HG03571 (cell line): ENCODE measurements at regions not wholly inside any gene's neighbourhood (a gene's known extent, or its start where the extent isn't known, plus 50 kb on each side); places are given as distances from the start of the nearest gene placed in this dataset.

Experiments
- ATAC-seq: cut with Tn5 transposase; IDR thresholded peaks from one replicate; pipeline ENCODE4 v1.9.1; 2021; ENCODE audit not compliant: unreplicated experiment

DNA sequence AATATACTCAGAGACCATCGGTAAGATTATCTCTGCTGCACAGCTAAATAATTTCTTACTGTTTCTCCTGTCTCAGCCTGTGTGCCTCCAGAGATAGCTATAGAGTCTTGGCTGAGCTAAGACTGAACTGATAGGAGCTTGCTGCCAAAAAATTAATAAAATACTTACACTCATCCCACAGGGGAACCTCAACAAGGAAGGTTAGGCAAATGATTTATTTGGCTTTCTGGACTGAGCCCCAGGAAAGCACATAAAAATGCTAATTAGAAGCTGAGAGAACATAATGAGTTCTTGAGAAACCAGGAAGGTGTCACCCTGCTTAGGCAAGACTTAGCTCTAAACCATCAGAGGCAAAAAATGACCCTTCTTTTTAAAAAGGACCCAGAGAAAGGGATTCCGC lies 534.5 kb downstream of the TNS3 start:
- ATAC-seq: no peak

DNA sequence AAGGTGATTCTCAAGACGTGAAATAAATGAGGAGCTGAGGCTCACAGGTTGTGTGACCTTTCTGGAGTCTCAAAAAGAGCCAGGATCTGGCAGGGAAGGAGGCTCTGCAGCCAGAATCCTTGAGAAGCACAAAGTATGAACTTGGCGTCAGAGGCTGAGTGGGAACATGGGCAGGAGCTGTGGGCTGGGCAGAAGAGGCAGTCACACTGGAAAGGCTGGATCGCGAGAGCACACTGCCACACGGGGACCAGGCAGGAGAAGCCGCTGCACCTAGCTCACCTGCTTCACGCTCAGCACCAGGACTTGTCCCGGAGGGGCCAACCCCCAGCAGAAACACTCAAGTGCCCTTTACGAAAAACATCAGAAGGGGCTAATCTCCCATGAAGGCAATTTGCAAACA lies 535.0 kb downstream of the TNS3 start:
- ATAC-seq: no peak

DNA sequence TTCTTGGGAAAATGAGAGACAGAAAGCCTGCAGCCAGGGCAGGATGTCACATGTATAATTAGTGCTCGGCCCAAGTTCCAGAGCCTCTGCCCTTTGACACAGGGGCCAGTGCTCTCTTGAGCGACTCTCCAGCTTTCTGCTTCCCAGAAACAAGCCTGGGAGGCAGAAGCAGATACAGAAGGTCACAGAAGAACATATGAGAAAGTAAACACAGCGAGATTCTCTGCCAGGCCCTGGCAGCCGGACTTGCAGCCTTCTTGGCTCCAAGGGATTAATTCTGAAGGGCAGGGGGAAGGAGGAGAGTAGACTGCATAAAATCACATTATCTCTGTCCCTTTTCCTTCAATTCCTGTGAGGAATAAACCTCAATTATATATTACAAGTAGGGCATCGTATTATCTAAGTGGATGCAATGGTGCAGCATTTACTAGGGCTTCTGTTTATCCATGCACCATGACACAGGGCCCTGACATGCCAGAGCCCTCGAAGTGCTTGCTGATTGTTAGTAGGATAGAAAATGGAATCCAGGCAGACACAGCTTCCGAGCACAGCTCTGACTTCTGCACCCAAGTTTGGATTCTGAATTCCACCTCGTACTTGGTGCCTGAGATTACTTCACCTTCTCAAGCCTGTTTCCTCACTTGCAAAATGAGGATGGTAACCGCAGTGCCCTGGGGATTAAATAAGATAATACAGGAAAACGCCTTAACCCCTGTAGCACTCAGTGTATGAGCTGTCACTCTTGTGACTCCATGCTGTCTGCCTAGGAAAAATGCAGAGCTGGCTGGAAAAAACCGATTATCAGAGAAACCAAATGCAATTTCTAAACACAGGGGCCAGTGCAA lies 536.5 kb downstream of the TNS3 start:
- no peak for ATAC-seq

DNA sequence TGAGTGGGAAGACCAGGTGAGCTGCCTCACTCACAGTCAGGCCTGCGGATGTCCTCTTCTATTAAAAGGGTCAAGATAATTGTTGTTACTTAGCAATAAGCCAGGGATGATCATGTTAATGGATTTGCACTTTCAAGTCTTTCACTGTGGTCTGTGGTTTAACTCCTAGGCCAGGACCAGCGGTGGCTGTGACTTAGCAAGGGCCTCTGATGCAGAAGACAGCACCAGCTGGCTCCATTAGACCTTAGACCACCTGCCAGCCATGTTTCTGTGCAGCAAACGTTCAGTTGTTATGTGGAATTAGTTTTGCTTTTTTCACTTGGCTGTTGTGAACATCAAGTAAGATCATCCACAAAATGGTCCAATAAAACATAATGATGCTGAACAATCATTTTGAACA lies 537.3 kb downstream of the TNS3 start:
- ATAC-seq: no peak

DNA sequence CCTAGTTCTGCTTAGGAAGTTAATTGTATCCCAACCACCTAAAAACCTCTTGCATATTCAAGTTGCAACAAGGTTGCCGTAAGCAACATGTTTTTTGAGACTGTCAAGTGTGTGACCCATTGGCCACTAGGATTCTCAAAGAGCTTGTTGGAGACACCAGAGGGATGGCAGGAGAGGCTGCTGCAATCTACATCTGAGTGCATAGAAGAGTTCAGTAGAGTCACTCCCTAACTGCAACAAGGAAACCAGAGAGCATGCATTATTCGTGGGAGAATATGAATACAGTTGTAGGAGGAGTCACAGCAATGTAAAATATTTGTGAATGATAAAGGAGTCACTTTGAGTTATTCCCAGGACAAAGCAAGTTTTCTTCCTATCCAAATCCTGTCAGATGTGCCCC lies 538.6 kb downstream of the TNS3 start:
- ATAC-seq: no peak

DNA sequence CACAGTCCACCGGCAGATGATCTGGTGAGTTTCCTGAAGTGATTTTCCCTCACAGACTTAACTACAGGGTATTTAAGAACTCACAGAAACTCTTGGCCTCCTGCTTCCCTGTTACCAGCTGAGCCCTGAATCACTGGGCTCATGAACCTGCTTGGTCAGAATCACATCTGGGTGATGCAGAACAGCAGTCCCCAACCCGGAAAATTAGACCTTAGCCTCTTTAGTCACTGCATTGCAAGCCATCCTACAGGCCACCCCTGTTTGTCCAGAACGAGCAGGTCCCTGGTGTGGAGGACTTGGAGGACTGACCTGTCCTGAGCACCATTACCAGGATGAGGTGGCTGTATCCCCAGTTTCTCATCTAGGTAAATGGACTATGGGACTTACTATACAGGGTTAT lies 539.2 kb downstream of the TNS3 start:
- no peak for ATAC-seq

DNA sequence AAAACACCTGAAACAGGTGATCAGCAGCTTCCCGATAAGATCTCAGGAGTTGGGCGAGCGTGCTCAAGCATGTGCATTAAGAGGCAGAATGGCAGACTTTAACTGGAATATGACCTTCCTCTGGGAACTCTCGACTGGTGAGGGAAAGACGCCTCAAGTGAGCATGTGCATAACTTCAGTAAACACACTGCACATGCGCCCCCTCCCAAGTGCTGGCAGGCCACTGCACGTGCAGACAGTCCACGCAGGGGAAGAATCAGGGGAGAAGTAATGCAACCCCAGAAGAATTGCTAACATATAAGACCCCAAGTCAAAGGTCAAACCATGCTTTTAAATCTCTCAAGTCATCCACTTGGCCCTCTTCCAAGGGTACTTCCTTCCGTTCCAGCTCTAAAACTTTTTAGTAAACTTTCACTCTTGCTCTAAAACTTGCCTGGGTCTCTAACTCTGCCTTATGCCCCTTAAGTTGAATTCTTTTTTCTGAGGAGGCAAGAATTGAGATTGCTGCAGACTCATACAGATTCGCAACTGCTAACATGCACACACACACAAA lies 541.0 kb downstream of the TNS3 start:
- no peak for ATAC-seq

DNA sequence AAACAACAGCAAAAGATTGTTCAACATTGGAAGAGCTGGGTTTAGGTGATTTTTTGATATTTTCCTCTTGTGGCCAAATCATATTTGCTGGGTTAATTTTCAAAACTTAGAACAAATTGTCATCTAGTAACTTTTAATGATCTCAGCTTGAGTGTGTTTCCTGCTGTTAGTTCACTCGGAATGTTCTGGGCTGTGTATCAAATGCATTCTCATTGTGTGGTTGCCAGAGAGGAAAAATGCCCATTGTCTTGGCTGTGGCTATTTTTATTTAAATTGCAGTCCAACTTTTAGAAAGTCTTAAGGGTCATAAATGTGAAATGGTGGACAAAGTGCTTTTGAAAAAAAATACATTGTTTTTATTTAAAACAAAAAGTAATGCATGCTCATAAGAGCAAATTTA lies 542.0 kb downstream of the TNS3 start:
- ATAC-seq: no peak

DNA sequence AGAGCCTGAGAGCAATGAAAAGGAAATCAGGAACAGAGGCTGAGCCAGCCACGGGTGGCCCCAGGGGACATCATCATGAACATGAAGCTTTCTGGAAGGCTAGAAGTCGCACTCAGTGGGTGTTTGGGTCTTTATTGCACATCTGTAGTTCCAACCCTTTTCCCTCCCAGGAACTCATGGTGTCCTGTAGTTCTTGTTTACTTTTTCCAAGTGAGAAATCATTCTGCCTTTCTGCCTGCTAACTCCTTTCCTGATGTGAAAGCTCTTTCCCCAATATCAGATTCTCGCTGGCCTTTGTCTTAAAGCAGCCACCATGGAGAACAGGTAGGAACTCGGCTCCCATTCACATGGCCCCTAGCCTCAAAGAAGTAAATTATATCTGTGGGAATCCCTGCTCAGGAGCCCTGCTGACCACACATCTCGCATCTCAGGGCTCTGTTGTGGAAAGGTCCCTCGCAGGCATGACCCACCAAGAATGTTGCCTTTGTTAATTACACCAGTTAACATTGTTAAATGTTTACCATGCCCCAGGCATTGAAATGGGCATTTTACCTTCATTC lies 542.7 kb downstream of the TNS3 start:
- ATAC-seq: no peak

DNA sequence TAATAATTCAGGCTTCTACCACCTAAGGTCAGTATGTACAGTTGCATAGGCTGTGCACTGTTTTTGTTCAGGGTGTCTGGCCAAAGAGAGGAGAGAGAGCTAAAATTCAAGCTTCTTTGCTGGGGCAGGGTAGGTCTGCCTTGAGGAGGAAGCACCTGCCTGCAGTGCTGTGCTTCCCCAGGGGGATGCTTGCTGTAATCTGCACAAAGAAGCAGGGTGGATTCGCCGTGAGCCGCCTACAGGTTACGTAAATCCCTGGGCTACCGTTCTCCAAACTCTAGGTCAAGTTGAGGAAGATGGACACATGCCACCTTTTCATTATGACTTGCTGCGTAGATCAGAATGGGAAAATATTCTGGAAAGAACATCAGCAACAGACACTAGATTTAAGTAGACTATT lies 543.3 kb downstream of the TNS3 start:
- no peak for ATAC-seq

DNA sequence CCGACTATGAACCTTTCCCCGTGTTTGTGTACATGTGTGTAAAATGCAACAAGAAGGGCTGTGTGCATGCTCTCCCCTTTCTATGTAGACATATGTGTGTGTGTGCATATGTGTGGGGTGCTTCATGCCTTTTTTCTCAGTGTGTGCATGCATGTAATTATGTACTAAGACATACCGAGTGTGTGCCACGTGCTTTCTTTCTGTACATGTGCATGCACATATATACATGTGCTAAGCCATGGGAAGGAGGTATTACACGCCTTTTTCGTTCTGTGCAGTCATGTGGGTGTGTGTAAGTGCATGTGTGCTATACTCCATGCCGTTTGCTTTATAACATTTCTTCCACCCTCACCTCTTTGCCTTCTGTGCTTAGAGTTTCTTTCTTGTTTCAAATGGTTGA lies 544.3 kb downstream of the TNS3 start:
- ATAC-seq: no peak

DNA sequence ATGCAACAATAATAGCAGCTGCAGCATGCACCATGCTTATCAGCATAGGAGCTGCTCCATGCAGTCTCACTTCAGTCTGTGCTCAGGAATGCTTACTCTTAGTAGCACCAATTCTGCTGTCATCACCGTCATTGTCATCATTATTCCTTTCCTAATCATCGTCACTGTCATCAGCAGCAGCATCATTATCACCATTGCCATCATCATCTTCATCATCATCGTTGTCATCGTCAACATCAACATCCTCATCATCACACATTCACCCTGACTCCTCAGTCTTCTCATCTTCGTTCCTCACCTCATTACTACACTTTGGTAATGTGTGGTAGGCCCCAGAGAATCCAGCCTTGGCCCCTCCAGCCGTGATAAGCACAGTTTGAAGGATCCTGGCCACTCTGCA lies 545.0 kb downstream of the TNS3 start:
- no peak for ATAC-seq

DNA sequence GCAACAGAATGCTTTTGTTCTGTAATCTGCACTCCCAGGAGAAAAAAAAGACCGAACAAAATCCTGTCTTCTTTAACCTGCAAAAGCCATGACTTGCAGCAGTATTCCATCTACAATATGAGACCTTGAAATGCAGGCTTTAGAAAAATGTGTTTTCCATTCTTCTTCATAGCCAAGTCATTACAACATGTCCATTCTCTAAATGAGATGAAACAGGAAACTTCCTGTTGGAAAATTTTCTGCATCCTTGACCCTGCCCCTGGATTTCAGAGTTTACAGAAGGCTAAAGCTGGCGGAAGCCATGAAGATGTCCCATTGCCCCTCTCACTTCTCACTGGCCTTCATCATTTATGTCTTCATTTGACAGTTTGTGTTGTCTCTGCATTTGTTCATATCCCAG lies 546.4 kb downstream of the TNS3 start:
- no peak for ATAC-seq

DNA sequence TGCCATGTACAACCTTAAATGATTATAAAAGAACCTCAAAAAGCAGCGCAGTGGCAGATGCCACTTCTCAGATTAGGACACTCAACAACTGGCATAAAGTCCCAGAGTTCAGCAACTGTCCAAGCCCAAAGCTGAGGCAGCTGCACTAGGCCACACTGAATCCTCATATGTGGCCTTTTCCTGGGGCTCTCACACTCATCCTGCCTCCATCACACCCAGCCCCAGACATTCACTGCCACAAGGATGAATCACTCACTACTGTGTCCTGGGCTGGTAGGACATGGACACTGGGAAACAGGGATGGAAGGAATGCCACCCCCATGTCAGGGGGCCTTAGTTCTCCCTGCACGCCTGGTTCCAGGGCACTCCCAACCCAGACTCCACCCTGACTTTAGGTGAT lies 547.7 kb downstream of the TNS3 start:
- no peak for ATAC-seq

DNA sequence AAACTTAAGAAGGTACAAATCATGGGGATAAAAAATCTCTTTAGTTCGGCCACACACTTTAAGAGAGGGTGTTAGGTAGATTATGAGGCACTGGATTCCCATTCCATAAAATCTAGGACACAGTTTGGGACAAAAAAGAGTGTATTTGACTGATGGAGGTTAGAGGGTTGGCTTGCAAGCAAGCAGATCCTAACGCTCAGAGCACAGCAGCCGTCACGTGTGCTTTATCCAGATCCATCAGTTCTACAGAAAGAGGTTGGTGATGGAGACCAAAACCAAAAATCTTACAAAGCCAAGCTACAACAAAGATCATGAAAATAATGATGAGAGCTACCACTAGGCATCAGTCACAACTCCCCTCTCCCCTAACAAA lies 549.4 kb downstream of the TNS3 start:
- no peak for ATAC-seq

DNA sequence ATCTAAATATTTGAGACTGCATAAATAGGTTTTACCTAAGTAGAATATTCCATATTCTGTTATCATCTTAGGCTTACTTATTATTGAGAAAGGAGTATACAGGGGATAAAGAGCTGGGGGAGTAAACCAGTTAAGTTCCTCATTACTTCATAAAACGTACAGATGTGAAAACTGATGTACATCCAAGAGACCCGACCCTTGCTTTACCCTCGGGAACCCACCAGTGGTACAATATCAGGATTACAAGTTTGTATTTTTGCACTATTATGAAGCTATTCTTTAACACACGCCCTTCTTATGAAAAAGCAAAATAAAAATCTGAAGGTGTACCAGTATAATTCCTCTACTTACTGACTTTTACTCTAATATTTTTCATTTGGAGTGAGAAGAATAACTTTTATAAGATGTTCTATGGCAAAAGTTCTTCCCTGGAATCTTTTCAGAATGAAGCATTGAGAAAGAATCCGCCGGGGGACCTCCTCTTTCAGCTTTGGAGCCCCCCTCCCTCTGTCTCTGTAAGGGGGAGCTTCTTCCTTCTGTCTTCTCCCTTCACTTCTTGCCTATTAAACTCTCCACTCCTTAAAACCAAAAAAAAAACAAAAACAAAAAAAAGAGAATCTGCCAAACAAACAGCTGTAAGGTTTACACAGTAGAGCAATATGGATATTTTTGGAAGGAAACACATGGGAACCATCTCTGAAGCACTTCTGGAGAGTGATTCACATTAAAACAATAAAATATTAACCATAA lies 550.0 kb downstream of the TNS3 start:
- ATAC-seq: no peak

DNA sequence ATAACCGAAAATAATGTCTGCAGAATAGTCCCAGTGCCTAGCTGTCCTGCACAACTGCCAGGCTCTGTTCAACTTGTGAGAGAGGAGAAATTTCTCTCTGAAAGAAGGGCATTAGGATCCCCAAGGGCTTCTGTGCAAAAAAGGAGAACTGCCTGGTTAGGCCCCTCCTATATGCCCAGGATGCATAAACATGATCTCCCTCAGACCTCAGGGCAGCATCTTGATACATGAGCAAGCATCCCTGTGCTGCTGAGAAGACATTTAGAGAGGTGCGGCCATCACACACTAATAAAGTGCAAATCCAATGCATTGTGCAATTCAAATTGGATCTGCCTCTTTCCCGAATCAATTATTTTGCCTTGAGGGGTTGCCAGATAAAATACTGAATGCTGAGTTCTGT lies 553.6 kb downstream of the TNS3 start:
- ATAC-seq: no peak

DNA sequence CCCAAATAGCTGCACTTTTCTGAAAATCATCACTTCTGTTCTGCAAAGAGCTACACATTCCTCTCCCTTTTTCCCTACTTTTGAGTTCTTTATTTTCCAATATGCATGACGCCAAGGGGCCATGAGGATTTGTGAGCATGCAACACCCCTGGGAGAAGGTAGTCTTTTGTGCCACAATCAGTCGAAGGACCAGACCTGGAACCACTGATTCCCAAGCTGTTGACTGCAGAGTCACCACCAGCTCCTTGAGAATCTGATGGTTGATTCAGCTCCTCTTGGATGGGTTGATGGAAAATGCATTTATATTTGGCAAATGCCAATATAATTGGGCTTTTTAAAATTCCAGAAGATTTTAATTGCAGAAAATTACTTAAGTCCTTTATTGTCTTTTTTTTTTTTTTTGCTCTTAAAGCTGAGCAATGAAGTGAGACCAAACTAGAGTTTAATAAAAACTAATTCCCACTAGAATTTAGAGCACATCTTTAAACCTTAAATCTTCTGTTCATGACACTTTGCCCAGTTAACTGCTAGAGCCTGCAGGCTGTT lies 554.1 kb downstream of the TNS3 start:
- no peak for ATAC-seq

DNA sequence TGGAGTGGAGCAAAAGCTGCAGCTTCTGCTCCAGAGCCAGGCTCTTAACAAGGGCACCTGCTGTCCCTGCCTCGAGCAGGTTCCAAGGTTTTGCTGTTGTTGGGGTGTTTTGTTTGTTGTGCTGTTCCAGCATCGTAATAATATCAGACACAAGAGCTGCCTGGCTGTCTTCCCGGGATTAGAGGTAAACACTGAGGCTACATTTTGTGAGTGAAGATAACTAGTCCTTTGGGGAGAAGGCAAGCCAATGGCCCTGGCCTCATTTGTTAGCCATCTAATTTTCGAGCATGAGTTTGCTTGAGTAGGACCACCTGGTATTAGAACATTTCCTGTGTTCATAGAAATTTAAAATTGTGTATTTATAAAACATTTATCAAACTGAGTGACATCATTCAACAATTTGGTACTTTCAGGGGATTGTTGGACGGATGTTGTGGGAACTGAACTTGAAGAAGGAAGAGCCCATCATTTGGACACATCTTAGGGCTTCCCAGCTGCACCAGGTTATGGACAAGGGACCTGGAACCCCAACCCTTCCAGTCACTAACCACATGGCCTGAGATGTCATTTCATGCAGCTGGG lies 555.0 kb downstream of the TNS3 start:
- ATAC-seq: no peak

DNA sequence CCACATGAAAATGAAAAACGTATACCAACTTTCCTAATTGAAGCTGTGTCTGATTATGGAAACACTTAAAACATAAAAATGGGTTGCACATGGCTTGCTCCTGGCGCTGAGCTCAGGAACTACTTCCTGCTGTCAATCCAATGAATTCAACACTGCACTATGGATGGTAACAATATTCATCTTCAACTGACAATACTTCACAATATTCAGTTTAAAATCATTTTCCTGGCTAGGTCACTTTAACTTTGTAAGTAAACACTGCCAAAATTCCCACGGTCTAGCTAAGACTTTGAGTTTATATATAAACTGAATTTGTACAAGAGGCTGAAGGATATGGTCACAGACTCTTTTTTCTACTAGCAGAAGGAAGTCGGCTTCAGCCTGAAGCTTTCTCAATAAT lies 556.9 kb downstream of the TNS3 start:
- ATAC-seq: no peak

DNA sequence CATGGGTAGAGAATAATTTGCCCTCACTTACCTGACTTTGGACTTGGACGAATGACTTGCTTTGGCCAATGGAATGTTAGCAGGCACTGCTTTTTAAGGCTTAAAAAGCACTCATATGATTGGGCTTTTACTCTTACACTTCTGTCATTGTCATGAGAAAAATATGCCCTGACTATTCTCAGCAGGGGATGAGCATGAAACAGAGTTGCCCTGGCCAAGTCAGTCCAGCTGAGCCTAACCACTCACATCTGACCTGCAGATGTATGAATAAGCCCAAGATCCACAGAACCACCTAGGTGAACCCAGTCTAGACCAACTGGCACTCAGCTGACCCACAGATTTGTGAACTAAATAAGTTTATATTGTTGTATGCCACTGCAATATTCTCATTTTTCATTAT lies 573.5 kb downstream of the TNS3 start:
- ATAC-seq: no peak
